Neural progenitor cell (in vitro differentiated cells): ENCODE measurements at regions not wholly inside any gene's neighbourhood (a gene's known extent, or its start where the extent isn't known, plus 50 kb on each side); places are given as distances from the start of the nearest gene placed in this dataset.

ENCODE experiments used
- DNase-seq: peaks from one replicate; pipeline ENCODE4 v3.0.0-alpha.2; 2016; ENCODE audit warnings: low spot score
- H2AFZ ChIP-seq: fragments of 200-600 bp; sonication (generic); replicated peaks from 2 replicates; pipeline ENCODE4 v1.6.1; 2016; ENCODE audit warnings: antibody characterized with exemption
- H3F3A ChIP-seq: fragments of 200-600 bp; sonication (generic); 2 replicates; pipeline ENCODE4 v1.6.1; 2016; ENCODE audit warnings: antibody characterized with exemption, low read depth
- H3K27ac ChIP-seq: fragments of 200-600 bp; sonication (generic); 2 replicates; pipeline ENCODE4 v1.5.1; 2016; ENCODE audit warnings: mild to moderate bottlenecking
- H3K27me3 ChIP-seq: fragments of 200-600 bp; sonication (generic); 2 replicates; pipeline ENCODE4 v1.6.1; 2016; ENCODE audit warnings: mild to moderate bottlenecking, moderate library complexity
- H3K36me3 ChIP-seq: fragments of 200-600 bp; sonication (generic); 2 replicates; pipeline ENCODE4 v1.5.1; 2016
- H3K4me1 ChIP-seq: fragments of 200-600 bp; sonication (generic); 2 replicates; pipeline ENCODE4 v1.6.1; 2016; ENCODE audit warnings: mixed run types
- H3K4me2 ChIP-seq: fragments of 200-600 bp; sonication (generic); 2 replicates; pipeline ENCODE4 v1.6.1; 2016
- H3K4me3 ChIP-seq: fragments of 200-600 bp; sonication (generic); 2 replicates; pipeline ENCODE4 v1.5.1; 2016
- H3K79me2 ChIP-seq: fragments of 200-600 bp; sonication (generic); 2 replicates; pipeline ENCODE4 v1.6.1; 2016; ENCODE audit warnings: low read depth
- H3K9ac ChIP-seq: fragments of 200-600 bp; sonication (generic); 2 replicates; pipeline ENCODE4 v1.6.1; 2016
- H3K9me3 ChIP-seq: fragments of 200-600 bp; sonication (generic); 2 replicates; pipeline ENCODE4 v1.5.1; 2016; ENCODE audit warnings: low read depth
- H4K20me1 ChIP-seq: fragments of 200-600 bp; sonication (generic); 2 replicates; pipeline ENCODE4 v1.6.1; 2016; ENCODE audit warnings: low read depth
- H3K27ac Mint-ChIP-seq: 3 replicates; pipeline ENCODE4 v1.8.0; 2021; ENCODE audit warnings: mixed read lengths
- H3K27me3 Mint-ChIP-seq: 2 replicates; pipeline ENCODE4 v1.8.0; 2022; ENCODE audit warnings: low read depth, mild to moderate bottlenecking, inconsistent platforms, moderate library complexity, mixed read lengths; ENCODE audit not compliant: insufficient read depth
- H3K36me3 Mint-ChIP-seq: 3 replicates; pipeline ENCODE4 v1.8.0; 2021; ENCODE audit warnings: mixed read lengths
- H3K4me1 Mint-ChIP-seq: 3 replicates; pipeline ENCODE4 v1.8.0; 2021; ENCODE audit warnings: mixed read lengths
- H3K4me3 Mint-ChIP-seq: 3 replicates; pipeline ENCODE4 v1.8.0; 2021; ENCODE audit warnings: mild to moderate bottlenecking, moderate library complexity, mixed read lengths
- H3K9me3 Mint-ChIP-seq: 3 replicates; pipeline ENCODE4 v1.8.0; 2020; ENCODE audit warnings: mixed read lengths
- EZH2 ChIP-seq: fragments of 200-600 bp; sonication (generic); IDR thresholded peaks from 2 replicates; pipeline ENCODE4 v1.6.1; 2017; ENCODE audit warnings: antibody characterized with exemption, mild to moderate bottlenecking, moderate library complexity
- EZH2phosphoT487 ChIP-seq: fragments of 200-600 bp; sonication (generic); IDR thresholded peaks from 2 replicates; pipeline ENCODE4 v1.6.1; 2017; ENCODE audit warnings: antibody characterized with exemption
- TF ChIP-seq, protein P1 (sequence below): fragments of 200-600 bp; sonication (generic); IDR thresholded peaks from 2 replicates; pipeline ENCODE4 v1.5.1; 2017; ENCODE audit warnings: antibody characterized with exemption, mild to moderate bottlenecking

GRCh38 chr6:81694855-81695254 lies 57.6 kb downstream of the TENT5A start:
- no peak for DNase-seq
- Histone ChIP-seq H3F3A (no peaks in the 10 kb centered on the region), H3K4me1 (no peaks in the 10 kb centered on the region), H3K27ac (no peak overlapping the region), H3K4me2 (no peak overlapping the region), H4K20me1 (no peaks in the 10 kb centered on the region), H3K79me2 (no peaks in the 10 kb centered on the region), H3K4me3 (no peak overlapping the region), H3K9ac (no peak overlapping the region), H3K27me3 (no peaks in the 10 kb centered on the region), H3K9me3 (no peaks in the 10 kb centered on the region), H3K36me3 (no peaks in the 10 kb centered on the region), H2AFZ (no peak overlapping the region)
- Mint-ChIP-seq H3K4me3 (no peak overlapping the region), H3K27me3 (no peaks in the 10 kb centered on the region), H3K9me3 (no peaks in the 10 kb centered on the region), H3K4me1 (peaks cover 19% of the 10 kb centered on the region), H3K27ac (no peak overlapping the region), H3K36me3 (no peaks in the 10 kb centered on the region)
- TF ChIP-seq, protein P1, sequence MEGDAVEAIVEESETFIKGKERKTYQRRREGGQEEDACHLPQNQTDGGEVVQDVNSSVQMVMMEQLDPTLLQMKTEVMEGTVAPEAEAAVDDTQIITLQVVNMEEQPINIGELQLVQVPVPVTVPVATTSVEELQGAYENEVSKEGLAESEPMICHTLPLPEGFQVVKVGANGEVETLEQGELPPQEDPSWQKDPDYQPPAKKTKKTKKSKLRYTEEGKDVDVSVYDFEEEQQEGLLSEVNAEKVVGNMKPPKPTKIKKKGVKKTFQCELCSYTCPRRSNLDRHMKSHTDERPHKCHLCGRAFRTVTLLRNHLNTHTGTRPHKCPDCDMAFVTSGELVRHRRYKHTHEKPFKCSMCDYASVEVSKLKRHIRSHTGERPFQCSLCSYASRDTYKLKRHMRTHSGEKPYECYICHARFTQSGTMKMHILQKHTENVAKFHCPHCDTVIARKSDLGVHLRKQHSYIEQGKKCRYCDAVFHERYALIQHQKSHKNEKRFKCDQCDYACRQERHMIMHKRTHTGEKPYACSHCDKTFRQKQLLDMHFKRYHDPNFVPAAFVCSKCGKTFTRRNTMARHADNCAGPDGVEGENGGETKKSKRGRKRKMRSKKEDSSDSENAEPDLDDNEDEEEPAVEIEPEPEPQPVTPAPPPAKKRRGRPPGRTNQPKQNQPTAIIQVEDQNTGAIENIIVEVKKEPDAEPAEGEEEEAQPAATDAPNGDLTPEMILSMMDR: no peak
- TF ChIP-seq EZH2 (no peak), EZH2phosphoT487 (no peak)

DNA sequence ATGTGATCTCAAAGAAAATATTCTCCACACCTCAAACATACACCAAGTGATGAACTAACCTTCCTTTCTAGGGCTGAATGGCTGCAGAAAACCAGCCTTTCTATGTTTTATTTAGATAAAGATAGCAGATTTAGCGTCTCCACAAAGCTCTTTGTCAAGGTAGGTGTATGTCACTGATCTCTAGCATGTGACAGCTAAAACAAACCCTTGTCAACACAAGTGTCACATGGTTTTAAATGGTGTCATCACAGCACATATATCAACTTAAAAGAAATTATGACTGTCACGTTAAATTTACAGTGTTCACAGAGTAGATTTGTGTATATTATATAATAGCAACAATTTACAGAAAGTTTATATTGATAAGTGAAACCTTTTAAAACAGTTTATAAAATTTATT lies 58.3 kb downstream of the TENT5A start:
- no peaks in the 10 kb centered on the region for H3K9me3 Mint-ChIP-seq
- Histone ChIP-seq H3F3A (no peaks in the 10 kb centered on the region), H3K27me3 (no peaks in the 10 kb centered on the region), H3K4me2 (no peak overlapping the region), H3K79me2 (no peaks in the 10 kb centered on the region), H3K9me3 (no peaks in the 10 kb centered on the region), H3K4me1 (no peaks in the 10 kb centered on the region), H4K20me1 (no peaks in the 10 kb centered on the region), H3K9ac (no peak overlapping the region), H2AFZ (no peak overlapping the region), H3K27ac (no peak overlapping the region), H3K36me3 (no peaks in the 10 kb centered on the region), H3K4me3 (no peak overlapping the region)
- TF ChIP-seq EZH2phosphoT487 (no peak), EZH2 (no peak)
- TF ChIP-seq, protein P1: no peak
- H3K4me3 Mint-ChIP-seq: no peak overlapping the region
- peaks cover 19% of the 10 kb centered on the region for H3K4me1 Mint-ChIP-seq
- no peaks in the 10 kb centered on the region for H3K36me3 Mint-ChIP-seq
- no peak for DNase-seq
- no peaks in the 10 kb centered on the region for H3K27me3 Mint-ChIP-seq
- no peak overlapping the region for H3K27ac Mint-ChIP-seq

DNA sequence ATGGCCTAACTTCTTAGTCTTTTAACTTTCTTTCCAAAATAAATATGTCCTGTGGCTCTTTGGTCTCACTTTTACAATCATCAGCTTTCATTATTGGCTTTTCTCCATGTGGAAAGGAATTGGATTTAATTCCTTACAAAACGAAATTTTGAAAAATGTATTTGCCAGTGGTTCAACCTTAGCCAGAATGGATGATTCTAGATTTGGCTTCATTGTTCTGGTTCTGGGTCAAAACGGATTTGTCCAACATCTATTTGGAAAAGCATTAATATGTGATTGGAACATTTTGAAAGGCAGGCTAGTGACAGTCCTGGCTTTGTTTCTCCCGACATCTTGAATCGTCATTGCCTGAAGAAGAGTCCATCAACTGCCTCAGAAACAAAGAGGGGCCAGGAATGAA lies 59.2 kb downstream of the TENT5A start:
- Histone ChIP-seq H3K4me1 (no peaks in the 10 kb centered on the region), H3K9me3 (no peaks in the 10 kb centered on the region), H3K4me2 (no peak overlapping the region), H3K79me2 (no peaks in the 10 kb centered on the region), H3K36me3 (no peaks in the 10 kb centered on the region), H4K20me1 (no peaks in the 10 kb centered on the region), H3K4me3 (no peak overlapping the region), H2AFZ (no peak overlapping the region), H3F3A (no peaks in the 10 kb centered on the region), H3K9ac (no peak overlapping the region), H3K27me3 (no peaks in the 10 kb centered on the region), H3K27ac (no peak overlapping the region)
- no peaks in the 10 kb centered on the region for H3K36me3 Mint-ChIP-seq
- TF ChIP-seq EZH2phosphoT487 (no peak), EZH2 (no peak)
- TF ChIP-seq, protein P1: no peak
- no peak for DNase-seq
- H3K4me1 Mint-ChIP-seq: peaks cover 19% of the 10 kb centered on the region
- no peaks in the 10 kb centered on the region for H3K9me3 Mint-ChIP-seq
- no peak overlapping the region for H3K4me3 Mint-ChIP-seq
- H3K27me3 Mint-ChIP-seq: no peaks in the 10 kb centered on the region
- H3K27ac Mint-ChIP-seq: no peak overlapping the region

GRCh38 chr6:81690073-81690472 lies 62.4 kb downstream of the TENT5A start:
- Histone ChIP-seq H3F3A (no peaks in the 10 kb centered on the region), H3K4me3 (no peak overlapping the region), H3K4me1 (no peaks in the 10 kb centered on the region), H2AFZ (no peak overlapping the region), H3K4me2 (no peak overlapping the region), H3K27ac (no peak overlapping the region), H3K9me3 (no peaks in the 10 kb centered on the region), H3K36me3 (no peaks in the 10 kb centered on the region), H3K9ac (no peak overlapping the region), H3K79me2 (no peaks in the 10 kb centered on the region), H4K20me1 (no peaks in the 10 kb centered on the region), H3K27me3 (no peaks in the 10 kb centered on the region)
- no peak for TF ChIP-seq EZH2
- TF ChIP-seq, protein P1: no peak
- TF ChIP-seq EZH2phosphoT487: no peak
- Mint-ChIP-seq H3K9me3 (no peaks in the 10 kb centered on the region), H3K4me1 (no peaks in the 10 kb centered on the region), H3K36me3 (no peaks in the 10 kb centered on the region), H3K27me3 (no peaks in the 10 kb centered on the region), H3K27ac (no peak overlapping the region), H3K4me3 (no peak overlapping the region)
- DNase-seq: no peak
